HG02885 (cell line): ENCODE measurements at regions not wholly inside any gene's neighbourhood (a gene's known extent, or its start where the extent isn't known, plus 50 kb on each side); places are given as distances from the start of the nearest gene placed in this dataset.
"Not testable (repeated sequence)": the region's sequence is repeated elsewhere in the genome, so short reads cannot be mapped to it uniquely, and the experiment has no call there.

Experiments used
- ATAC-seq: cut with Tn5 transposase; IDR thresholded peaks from one replicate; pipeline ENCODE4 v1.9.1; 2021; ENCODE audit warnings: mild to moderate bottlenecking; ENCODE audit not compliant: unreplicated experiment, poor library complexity

DNA sequence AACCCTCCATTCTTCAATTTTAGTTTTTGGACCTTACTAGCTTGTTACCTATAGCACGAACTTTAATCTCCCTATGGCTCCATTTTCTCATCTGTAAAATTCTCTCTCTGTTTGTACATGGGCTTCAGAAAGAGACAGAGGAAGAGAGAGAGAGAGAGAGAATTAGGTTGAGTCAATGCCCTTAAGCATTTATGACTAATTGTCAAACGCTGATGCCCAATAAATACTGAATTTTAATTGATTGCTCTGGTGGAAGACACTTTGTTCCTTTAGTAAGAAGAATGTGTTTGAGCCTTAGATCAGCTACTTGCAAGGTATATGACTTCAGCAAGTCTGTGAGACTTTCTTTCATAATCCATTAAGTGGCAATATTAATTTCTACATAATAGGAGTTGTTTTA lies 743.1 kb upstream of the ADGRL4 start:
- no peak for ATAC-seq

DNA sequence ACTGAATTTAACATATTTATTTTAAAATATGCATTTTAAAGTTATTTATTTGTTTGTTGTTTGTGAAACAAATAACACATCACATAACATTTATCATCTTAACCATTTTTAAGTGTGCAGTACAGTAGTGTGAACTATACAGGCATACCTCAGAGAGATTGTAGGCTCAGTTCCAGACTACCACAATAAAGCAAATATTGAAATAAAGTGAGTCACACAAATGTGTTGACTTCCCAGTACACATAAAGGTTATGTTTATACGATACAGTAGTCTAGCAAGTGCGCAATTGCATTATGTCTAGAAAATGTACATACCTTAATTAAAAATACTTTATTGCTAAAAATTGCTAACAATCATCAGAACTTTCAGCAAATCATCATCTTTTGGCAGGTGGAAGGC lies 739.4 kb upstream of the ADGRL4 start:
- no peak for ATAC-seq

DNA sequence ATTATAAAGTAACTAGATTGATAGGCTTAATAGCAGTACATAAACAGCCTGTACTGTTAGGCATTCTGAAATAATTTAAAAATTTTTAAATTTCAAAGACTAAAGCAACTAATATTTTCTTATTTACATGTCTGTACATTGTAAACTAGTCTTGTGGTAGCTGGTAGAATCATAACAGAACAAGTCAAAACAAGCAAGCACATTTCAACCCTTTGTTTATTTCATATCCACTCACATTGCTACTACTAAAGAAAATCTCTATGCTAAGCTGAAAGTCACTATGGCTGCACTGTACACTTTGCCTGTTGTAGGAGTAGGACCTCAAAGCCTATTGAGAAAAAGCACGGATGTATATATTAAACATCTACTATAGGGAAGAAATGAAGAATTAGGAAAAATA lies 738.2 kb upstream of the ADGRL4 start:
- ATAC-seq, result no peak

DNA sequence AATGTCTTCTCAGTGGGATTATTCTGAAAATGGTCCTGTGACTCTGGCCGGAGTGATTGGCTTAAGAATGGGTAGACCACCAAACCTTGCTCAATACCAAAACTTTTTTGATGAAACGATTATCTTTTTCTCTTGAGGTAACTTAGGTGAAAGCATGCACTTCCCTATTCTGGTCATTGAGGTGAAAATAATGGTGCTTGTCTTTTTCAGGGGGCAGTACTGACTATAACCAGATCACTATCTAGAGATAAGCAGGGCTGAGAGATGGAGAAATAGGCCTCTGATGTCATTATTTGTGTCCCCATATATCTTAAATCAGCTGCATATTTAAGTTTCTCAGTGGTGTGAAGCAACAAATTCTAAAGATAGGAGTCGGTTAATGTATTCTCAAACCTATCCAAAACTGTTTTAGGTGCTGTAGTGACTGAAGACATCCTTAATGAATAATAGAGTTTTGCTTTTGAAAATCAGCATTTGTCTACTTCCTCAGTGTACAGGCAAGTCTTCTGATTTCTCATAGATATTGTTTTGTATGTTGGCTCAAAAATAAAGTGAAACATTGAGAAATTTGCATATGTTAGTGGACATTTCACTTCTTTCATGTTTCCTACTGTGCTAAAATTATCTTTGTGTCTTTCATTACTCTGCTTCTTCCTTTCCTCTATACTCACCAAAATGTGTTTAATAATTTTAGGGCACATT lies 735.3 kb upstream of the ADGRL4 start:
- peak; percentile 76 for ATAC-seq

DNA sequence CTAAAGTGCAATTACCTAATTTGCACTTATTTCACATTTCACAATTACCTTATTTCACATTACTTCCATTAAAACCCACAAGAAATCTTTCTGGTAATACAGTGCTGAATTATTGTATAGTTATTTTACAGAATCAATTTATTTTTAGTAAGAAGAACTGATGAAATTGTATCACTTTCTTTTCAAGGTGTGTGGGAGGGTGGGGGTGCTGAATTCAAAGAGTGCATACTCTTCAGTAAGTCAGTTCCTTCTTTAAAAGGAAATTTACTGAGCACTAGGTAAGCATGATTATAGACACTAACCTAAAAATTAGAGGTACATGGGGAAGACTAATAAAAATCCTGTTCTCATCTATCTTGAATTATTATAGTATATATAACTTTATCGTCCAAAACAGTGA lies 731.6 kb upstream of the ADGRL4 start:
- ATAC-seq, result no peak

DNA sequence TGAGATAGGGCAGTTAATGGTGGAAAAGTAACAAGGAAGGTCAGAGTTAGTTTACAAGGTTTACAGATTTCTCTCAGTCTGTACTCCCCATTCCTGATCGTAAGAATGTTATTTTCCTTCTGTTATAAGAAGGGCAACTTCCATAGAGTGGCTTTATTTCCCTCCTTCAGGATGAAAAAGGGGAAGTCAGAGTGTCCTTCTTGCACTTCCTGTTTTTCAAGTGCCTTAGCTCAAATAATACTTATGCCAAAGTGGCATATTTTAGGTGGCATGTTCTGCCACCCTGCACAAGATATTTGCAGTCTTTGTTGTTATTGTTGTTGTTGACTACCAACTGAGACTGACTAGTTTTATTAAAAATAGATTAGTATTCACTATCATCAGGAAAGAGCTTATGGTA lies 730.7 kb upstream of the ADGRL4 start:
- no peak for ATAC-seq

DNA sequence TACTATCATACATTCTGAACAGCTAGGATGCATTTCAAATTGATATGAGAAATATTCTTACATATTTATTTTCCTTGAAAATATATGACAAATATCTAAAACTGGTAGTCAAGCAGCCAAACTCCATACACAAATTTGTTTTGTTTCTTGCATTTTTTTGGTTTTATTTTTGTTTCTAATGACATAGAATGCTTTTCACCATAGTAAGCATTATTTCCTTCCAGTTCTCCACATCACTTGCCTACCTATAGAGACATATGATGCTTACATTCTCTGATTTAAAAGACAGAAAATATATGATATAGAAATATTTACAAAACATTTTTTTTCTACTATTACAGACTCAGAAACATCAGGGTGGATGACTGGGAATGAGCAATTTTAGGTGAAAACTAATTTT lies 726.4 kb upstream of the ADGRL4 start:
- no peak for ATAC-seq

DNA sequence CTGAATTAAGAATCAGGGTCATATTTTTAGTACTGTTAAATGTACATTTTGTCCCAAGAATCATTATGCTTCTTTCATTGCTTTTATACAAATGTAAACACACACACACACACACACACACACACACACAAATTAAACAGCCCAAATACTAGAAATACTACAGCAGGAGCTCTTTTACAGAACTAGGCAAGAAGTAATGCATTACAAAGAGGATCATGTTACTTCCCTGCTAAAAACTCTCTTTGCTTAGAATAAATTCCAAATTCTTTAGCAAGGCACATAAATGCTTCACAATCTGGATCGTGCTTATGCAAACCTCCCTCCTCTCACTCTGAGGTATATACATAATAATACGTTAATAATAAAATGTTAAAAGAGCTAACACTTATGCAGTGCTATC lies 720.4 kb upstream of the ADGRL4 start:
- no peak for ATAC-seq

DNA sequence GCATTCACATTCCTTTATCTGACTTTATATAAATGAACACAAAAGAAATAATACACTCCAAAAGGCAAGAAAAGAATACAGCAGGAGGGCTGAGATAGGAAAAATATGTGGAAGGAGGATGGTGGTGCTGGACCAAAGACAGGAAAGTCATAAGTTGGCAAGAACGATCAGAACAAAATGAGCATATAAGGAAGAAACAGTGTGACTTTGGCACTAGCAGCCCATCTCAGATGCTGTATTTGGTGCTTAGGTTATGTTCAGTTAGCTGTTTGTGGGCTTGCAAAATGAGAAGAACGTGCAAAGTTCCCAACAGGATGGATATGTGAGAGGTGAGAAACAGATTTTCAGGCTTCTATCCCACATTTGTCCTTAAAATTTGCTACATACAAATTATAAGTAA lies 719.8 kb upstream of the ADGRL4 start:
- ATAC-seq, result no peak

DNA sequence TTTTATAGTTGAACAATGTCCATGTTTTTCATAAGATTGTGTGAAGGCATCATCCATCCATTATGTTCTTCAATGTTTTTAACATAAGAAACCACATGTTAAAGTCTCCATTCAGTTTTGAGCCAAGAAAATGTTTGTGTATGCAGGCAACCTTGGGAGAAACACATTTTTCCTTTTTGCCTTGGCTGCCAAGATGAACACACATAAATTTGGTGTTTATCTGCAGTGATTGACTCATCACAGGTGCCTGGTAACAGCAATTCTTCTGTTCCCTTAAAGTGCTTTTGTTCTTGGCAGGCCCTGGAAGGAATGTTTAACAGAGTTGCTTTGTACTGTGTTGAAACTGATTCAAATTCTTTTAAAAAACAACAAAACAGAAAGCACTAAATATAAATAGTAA lies 709.9 kb upstream of the ADGRL4 start:
- no peak for ATAC-seq

DNA sequence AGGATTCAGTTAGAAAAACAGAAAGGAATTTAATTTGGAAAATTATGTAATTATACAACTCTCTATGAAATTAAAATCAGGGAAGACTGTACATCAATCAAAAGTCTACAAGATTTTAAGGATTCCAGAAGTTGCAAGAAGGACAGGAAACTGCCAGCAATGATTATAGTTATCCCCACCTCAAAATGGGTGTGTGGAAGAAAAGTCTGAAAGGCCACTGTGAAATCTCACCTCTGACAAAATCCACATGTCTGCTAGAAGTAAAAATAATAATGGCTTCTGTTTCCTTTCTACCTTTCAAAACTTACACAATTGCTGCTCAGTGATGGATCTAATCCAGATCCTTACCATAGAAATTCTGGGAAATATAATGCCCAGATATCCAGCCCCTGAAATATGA lies 708.1 kb upstream of the ADGRL4 start:
- no peak for ATAC-seq

DNA sequence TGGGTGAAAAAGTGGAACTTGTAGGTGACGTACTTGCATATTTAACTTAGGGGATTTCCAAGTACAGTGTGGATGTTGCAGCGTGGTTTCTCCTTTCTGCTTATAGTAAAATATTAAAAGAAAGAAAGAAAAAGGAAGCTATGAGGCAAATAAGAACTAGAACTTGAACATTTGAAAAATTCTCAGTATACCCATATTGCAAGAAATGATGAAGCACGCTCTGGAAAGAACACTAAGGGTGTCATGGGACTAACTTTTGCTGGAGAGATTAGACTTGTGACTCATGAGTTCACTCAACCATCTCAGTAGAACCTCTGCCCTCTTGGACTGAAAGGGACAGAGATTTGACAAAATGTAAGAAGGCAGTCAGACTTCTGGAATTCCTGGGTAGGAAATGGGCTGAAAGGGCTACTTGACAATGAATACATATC lies 704.5 kb upstream of the ADGRL4 start:
- peak; percentile 90 for ATAC-seq

DNA sequence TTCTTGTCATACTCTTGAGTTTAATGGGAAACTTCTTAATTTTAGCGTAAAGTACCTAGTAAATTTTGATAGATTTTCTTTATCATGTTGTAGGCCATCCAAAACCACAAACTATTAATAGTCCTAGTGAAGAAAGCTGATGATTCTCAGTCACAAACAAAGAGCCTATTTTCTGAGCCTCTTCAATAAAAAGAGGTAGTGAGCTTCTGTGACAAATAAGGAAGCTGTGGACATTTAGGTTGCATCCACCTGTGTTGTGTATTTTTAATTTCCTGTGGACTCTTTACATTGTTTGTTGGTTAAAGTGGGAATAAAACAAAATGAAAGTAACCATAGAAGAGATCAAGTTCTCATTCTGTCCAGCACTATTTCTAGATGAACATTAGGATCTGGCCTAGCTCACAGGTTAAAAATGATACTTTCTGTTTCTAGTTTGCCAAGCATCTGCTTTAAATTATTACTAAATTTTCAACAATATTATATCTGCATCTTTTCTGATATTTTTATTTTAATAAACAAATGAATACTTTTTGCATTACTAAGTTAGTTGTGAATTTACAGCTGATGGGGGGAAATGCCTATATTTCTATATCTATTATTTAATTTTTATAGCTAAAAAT lies 702.2 kb upstream of the ADGRL4 start:
- no peak for ATAC-seq

DNA sequence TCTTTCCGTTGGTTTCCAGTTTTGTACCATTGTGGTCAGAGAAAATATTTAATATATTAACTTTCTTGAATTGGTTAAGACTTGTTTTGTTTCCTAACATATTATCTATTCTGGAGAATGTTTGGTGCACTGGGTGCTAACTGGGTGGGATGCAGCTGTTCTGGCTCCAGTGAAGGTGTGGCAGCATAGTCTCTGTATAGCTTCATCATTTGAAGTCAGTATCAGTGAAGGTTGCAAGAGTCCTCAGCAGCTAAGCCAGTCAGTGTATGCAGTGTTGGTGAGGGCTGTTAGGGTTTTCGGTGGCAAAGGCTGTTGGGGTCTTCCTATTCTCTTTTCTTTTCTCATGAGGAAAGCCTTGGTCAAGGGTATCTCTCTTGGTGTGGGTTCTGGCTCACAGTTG lies 698.7 kb upstream of the ADGRL4 start:
- no peak for ATAC-seq

DNA sequence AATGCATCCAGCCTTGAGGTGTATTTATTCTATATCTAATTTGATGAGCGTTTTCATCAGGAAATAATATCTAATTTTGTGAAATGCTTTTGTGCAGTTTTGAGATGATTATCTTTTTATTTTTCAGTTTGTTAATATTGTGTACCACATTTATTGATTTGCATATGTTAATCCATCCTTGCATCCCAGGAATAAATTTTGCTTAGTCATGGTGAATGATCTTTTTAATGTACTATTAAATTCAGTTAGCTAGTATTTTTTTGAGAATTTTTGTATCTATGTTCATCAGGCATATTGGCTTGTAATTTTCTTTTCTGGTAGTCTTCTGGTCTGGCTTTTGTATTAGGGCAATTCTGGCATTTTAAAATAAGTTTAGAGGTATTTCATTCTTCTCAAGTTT lies 697.5 kb upstream of the ADGRL4 start:
- no peak for ATAC-seq

DNA sequence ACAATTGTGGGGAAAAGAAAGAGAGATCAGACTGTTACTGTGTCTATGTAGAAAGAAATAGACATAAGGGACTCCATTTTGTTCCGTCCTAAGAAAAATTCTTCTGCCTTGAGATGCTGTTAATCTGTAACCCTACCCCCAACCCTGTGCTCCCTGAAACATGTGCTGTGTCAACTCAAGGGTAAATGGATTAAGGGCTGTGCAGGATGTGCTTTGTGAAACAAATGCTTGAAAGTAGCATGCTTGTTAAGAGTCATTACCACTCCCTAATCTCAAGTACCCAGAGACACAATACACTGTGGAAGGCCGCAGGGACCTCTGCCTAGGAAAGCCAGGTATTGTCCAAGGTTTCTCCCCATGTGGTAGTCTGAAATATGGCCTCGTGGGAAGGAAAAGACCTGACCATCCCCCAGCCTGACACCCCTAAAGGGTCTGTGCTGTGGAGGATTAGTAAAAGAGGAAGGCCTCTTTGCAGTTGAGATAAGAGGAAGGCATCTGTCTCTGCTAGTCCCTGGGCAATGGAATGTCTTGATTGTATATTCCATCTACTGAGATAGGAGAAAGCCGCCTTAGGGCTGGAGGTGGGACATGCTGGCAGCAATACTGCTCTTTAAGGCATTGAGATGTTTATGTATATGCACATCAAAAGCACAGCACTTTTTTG lies 695.9 kb upstream of the ADGRL4 start:
- ATAC-seq, result not testable (repeated sequence)

DNA sequence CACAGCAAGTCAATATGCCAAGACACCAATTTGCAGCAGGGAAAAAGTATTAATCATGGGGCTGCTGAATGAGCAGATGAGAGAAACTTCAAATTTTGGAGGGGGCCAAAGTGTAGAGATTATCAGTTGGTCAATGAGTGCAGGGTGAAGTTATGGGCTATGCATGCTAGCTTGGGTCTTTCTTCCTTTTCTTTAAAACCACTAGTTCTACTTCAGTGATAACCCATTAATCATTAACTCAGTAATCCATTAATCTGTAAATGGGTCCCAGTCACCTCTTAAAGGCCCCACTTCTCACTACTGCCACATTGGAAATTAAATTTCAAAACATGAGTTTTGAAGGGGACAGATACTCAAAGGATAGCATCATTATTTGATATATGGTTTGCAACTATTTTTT lies 688.6 kb upstream of the ADGRL4 start:
- ATAC-seq, result peak; percentile 54

DNA sequence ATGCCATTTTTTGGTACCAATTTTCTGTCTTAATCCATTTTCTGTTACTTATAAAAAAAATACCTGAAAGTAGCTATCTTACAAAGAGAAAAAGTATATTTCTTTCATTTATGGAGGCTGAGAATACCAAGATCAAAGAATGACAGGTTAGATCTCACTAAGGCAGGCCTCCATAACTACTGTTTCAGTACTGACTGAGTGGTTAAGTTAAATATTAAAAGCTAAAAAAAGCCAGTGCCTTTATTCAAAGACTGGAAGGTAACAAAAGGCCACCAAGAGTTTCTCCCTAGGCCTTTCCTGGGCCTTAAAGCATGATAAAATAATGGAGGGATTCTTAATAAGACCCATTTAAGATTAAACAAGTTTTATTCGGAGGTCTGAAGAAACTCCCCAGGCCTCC lies 687.7 kb upstream of the ADGRL4 start:
- no peak for ATAC-seq

DNA sequence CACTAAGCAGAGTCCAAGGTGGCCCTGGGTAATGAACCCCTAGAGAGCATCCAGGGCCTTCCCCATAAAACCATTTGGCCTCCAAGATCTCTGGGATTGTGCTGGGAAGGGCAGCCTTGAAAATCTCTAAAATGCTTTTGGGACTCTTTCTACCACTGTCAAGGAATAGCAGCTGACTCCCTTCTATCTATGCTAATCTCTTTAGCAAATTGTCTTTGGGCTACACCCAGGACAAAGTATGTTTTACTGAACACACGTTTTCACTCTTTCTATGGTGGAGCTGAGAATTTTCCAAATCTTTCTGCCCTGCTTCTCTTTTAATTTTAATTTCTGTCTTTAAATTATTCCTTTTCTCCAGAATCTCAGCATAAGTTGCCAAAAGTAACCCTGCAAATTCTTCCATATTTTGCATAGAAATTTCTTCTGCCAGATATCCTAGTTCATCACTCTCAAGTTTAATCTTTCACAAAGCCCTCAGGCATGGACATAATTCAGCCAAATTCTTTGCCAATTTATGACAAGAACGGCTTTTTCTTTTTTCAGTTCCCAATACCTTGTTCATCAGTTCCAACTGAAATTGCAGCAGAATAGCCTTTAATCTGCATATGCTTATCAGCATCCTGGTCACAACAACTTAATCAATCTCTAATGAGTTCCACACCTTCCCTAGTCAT lies 687.0 kb upstream of the ADGRL4 start:
- no peak for ATAC-seq

DNA sequence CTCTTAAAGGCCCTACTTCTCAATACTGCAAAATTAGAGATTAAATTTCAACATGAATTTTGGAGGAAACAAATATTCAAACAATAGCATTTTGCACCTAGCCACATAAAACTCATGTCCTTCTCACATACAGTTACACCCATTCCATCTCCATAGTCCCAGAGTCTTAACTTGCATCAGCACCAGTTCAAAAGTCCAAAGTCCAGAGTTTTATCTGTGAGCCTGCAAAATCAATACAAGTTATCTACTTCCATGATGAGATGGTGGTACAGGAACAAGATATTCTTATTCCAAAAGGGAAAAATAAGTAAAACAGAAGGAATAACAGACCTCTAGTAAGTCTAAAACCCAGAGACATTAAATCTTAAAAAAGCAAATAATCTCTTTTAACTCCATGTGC lies 686.0 kb upstream of the ADGRL4 start:
- no peak for ATAC-seq

DNA sequence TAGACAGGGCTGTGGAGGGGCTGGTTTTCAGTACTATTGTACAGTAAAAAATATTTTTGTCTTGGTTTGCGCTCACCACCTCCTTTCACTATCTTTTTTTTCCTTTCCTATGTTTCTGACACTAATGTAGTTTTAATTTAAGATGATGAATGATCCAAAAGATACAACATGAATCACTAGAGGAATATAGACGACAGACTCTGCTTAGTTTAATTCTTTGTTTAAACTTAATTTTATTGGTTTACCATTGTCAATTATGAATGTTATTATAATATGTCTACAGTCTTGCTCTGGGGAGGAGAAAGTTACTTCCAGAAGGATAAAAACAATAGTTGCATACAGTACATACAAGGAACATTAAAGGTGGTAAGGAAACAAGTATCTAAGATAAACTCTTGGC lies 682.4 kb upstream of the ADGRL4 start:
- no peak for ATAC-seq
